ENCODE measurements at regions not wholly inside any gene's neighbourhood (a gene's known extent, or its start where the extent isn't known, plus 50 kb on each side); places are given as distances from the start of the nearest gene placed in this dataset.

DNA sequence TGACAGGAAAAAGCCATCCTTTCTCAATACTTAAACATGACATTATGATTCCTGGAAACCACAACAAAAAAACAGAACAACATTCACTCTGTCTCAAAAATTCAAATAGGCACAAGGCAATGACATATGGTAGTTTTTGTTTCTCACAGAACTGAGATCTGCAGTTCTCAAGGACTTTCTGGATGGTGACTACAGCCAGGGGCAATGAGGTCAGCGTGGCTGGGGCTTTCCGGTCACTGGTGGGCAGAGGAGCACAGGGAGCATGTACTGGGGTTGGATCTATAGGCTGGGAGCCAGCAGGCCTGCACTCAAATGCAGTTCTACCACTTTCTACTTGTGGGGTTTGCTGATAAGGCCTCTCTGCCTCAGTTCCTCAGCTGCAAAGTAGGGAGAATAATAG, 72.0 kb downstream of the CTAGE1 start:
- Histone ChIP-seq H3K4ac (ENCODE audit: low read depth, low read length) (no peak overlapping the region), H3K18ac (ENCODE audit: insufficient read length, low read depth, low read length) (no peak overlapping the region), H3K23me2 (ENCODE audit: insufficient read length, low read depth, low read length, poor library complexity, severe bottlenecking) (peaks cover 8% of the 10 kb centered on the region), H3K27ac (ENCODE audit: insufficient read length, low read depth, low read length) (no peak overlapping the region), H2BK15ac (ENCODE audit: low read depth, low read length) (no peak overlapping the region), H2BK120ac (ENCODE audit: low read depth, low read length, poor library complexity, severe bottlenecking) (no peak overlapping the region), H4K91ac (ENCODE audit: insufficient read length, low read depth, low read length) (no peak overlapping the region), H3T11ph (ENCODE audit: low read length) (no peak overlapping the region), H4K20me1 (ENCODE audit: control insufficient read depth, insufficient read depth, insufficient read length) (no peaks in the 10 kb centered on the region), H2BK20ac (ENCODE audit: low read depth, low read length, poor library complexity, severe bottlenecking) (no peak overlapping the region), H2BK12ac (ENCODE audit: insufficient read length, low read depth, low read length) (no peak overlapping the region), H2BK5ac (ENCODE audit: insufficient read length, low read length) (no peak overlapping the region), H3K9ac (ENCODE audit: extremely low read depth, insufficient read length, low read length) (no peak overlapping the region), H3K27me3 (ENCODE audit: insufficient read depth, low read length) (peaks cover 43% of the 10 kb centered on the region), H3K14ac (ENCODE audit: insufficient read depth, low read length) (no peak overlapping the region), H3K79me2 (ENCODE audit: insufficient read depth, low read length) (no peaks in the 10 kb centered on the region), H3K9me3 (ENCODE audit: control insufficient read depth, low read depth, low read length) (no peaks in the 10 kb centered on the region), H2AK5ac (ENCODE audit: insufficient read length, low read length) (no peak overlapping the region), H4K5ac (ENCODE audit: insufficient read length, low read depth, low read length) (no peak overlapping the region), H3K79me1 (ENCODE audit: insufficient read depth, low read depth, low read length, poor library complexity, severe bottlenecking) (no peaks in the 10 kb centered on the region), H3K4me1 (ENCODE audit: insufficient read depth, low read length) (no peaks in the 10 kb centered on the region), H2AFZ (ENCODE audit: low read length) (no peak overlapping the region), H3K23ac (ENCODE audit: insufficient read length, low read depth, low read length) (no peak overlapping the region), H4K8ac (replicated peaks; ENCODE audit: insufficient read length, low read depth, low read length) (no peak overlapping the region), H3K4me2 (ENCODE audit: insufficient read depth, insufficient read length, low read length) (no peak overlapping the region), H3K56ac (ENCODE audit: insufficient read length, low read depth, low read length) (no peak overlapping the region)
- Mint-ChIP-seq H3K9me3 (no peaks in the 10 kb centered on the region; a peak in 1 of 5 replicates), H3K4me3 (no peak overlapping the region; a peak in 1 of 5 replicates), H3K27me3 (ENCODE audit: low read depth) (peaks cover 92% of the 10 kb centered on the region), H3K27ac (no peak overlapping the region), H3K36me3 (ENCODE audit: insufficient read depth in 1 of 3, low read depth in 3 of 3) (peaks cover 0 to 2% (median 0%) of the 10 kb centered on the region in 3 experiments; a peak in 1 of 7 replicates), H3K4me1 (peaks cover 26 to 35% of the 10 kb centered on the region in 2 experiments)
- TF ChIP-seq, protein P1, sequence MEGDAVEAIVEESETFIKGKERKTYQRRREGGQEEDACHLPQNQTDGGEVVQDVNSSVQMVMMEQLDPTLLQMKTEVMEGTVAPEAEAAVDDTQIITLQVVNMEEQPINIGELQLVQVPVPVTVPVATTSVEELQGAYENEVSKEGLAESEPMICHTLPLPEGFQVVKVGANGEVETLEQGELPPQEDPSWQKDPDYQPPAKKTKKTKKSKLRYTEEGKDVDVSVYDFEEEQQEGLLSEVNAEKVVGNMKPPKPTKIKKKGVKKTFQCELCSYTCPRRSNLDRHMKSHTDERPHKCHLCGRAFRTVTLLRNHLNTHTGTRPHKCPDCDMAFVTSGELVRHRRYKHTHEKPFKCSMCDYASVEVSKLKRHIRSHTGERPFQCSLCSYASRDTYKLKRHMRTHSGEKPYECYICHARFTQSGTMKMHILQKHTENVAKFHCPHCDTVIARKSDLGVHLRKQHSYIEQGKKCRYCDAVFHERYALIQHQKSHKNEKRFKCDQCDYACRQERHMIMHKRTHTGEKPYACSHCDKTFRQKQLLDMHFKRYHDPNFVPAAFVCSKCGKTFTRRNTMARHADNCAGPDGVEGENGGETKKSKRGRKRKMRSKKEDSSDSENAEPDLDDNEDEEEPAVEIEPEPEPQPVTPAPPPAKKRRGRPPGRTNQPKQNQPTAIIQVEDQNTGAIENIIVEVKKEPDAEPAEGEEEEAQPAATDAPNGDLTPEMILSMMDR (conservative IDR thresholded peaks at IDR 0.05), result no peak
- DNase-seq, result no peak
- WGBS (ENCODE audit: extremely low coverage, insufficient read length, low lambda C conversion rate), result no CpG with 5 or more reads among the region's 2 CpGs
